Thyroid gland (tissue), 4 donors: ENCODE measurements at regions not wholly inside any gene's neighbourhood (a gene's known extent, or its start where the extent isn't known, plus 50 kb on each side); places are given as distances from the start of the nearest gene placed in this dataset.
"Not testable (repeated sequence)": the region's sequence is repeated elsewhere in the genome, so short reads cannot be mapped to it uniquely, and the experiment has no call there.

Experiments used
- DNase-seq, 2 donors: peaks; one replicate each; pipeline ENCODE4 v3.0.0-alpha.2; 2019
- H3K27ac ChIP-seq, 3 donors: fragments of 200-600 bp; sonication (generic); 1 replicate in 2 of 3; 2 replicates in 1 of 3; pipeline ENCODE4 v1.5.1; 2016 to 2019; ENCODE audit warnings: mild to moderate bottlenecking in 1 of 3, moderate library complexity in 1 of 3
- H3K27me3 ChIP-seq: fragments of 200-600 bp; sonication (generic); one replicate; pipeline ENCODE4 v1.5.1; 2019
- H3K36me3 ChIP-seq, 2 donors: fragments of 200-600 bp; sonication (generic); one replicate each; pipeline ENCODE4 v1.5.1; 2016 to 2019
- H3K4me1 ChIP-seq, 2 donors: fragments of 200-600 bp; sonication (generic); one replicate each; pipeline ENCODE4 v1.5.1; 2017 to 2019
- H3K4me3 ChIP-seq, 3 donors: fragments of 200-600 bp; sonication (generic); replicated peaks in 1 of 3; 1 replicate in 2 of 3; 2 replicates in 1 of 3; pipeline ENCODE4 v1.5.1; 2016; ENCODE audit warnings: mild to moderate bottlenecking in 1 of 3
- H3K9me3 ChIP-seq: fragments of 200-600 bp; sonication (generic); one replicate; pipeline ENCODE4 v1.5.1; 2017
- POLR2A ChIP-seq, 2 donors: fragments of 450-650 bp; IDR thresholded peaks; one replicate each; pipeline ENCODE4 v1.6.1; 2017; ENCODE audit warnings: antibody characterized with exemption in 2 of 2, mild to moderate bottlenecking in 2 of 2, moderate library complexity in 1 of 2
- WGBS, 2 donors: methylation state at CpG; one replicate each; pipeline ENCODE4 v1.1.5; 2017; 5-methylcytosine and 5-hydroxymethylcytosine counted together
- intact Hi-C: fragments of 100-400 bp; cut with DNase I; formaldehyde crosslinking; loops from one replicate; pipeline ENCODE4 v1.15.1; 2023
- TF ChIP-seq, protein P1 (sequence below), 6 experiments: fragments of 200-600 bp in 3 of 6; fragments of 450-650 bp in 3 of 6; sonication (generic) in 3 of 6; IDR thresholded peaks; one replicate each; pipeline ENCODE4 v1.5.1; 2016 to 2019; ENCODE audit warnings: antibody characterized with exemption in 6 of 6, mild to moderate bottlenecking in 2 of 6, inconsistent platforms in 1 of 6, moderate library complexity in 1 of 6

DNA sequence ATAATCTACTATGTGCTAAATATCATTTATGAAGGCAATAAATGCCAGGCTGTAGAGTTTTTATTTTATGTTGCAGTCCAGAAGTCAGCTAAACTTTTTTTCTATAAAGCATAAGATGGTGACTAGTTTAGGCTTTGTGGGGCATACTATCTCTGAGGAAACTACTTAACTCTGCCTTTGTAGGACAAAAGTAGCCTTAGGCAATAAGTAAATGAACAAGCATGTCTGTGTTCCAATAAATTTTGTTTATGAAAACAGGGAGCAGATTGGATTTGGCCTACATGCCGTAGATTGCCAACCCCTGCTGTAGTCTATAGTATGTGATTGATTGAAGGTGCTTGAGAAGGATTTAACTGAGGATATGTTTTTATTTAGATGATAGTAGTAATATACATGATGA, 502.5 kb upstream of the NAALADL2 start:
- Histone ChIP-seq H3K9me3 (no peaks in the 10 kb centered on the region), H3K27me3 (no peaks in the 10 kb centered on the region), H3K4me3 (no peak overlapping the region), H3K27ac (no peak overlapping the region), H3K4me1 (no peaks in the 10 kb centered on the region), H3K36me3 (no peaks in the 10 kb centered on the region)
- intact Hi-C loops = no loop called here
- no peak for TF ChIP-seq POLR2A (IDR thresholded peaks at IDR 0.05)
- TF ChIP-seq, protein P1, sequence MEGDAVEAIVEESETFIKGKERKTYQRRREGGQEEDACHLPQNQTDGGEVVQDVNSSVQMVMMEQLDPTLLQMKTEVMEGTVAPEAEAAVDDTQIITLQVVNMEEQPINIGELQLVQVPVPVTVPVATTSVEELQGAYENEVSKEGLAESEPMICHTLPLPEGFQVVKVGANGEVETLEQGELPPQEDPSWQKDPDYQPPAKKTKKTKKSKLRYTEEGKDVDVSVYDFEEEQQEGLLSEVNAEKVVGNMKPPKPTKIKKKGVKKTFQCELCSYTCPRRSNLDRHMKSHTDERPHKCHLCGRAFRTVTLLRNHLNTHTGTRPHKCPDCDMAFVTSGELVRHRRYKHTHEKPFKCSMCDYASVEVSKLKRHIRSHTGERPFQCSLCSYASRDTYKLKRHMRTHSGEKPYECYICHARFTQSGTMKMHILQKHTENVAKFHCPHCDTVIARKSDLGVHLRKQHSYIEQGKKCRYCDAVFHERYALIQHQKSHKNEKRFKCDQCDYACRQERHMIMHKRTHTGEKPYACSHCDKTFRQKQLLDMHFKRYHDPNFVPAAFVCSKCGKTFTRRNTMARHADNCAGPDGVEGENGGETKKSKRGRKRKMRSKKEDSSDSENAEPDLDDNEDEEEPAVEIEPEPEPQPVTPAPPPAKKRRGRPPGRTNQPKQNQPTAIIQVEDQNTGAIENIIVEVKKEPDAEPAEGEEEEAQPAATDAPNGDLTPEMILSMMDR (IDR thresholded peaks at IDR 0.05) = no peak
- 90 to 91% methylated on average over 1 of the region's 1 CpG for WGBS, 2 donors
- no peak for DNase-seq

DNA sequence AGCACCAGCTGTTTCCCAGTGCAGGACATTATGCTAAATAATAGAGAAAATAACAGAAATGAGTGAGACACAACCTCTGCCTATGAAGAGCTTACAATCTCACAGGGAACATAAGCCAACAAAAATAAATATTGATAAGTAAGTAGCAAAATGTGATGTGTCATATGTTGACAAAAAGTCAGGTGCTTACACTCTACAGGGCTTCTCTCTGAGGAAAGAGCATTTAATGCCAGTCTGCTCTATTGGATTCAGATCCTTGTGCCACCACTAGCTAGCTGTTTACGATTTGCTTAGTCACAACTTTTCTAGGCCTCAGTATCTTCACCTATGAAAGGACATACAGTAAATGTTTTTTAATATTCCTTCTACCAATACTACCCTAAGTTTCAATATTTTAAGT, 500.9 kb upstream of the NAALADL2 start:
- Histone ChIP-seq H3K4me3 (no peak overlapping the region), H3K27ac (no peak overlapping the region), H3K4me1 (peaks cover 6 to 8% of the 10 kb centered on the region in 2 donors), H3K27me3 (no peaks in the 10 kb centered on the region), H3K36me3 (no peaks in the 10 kb centered on the region), H3K9me3 (no peaks in the 10 kb centered on the region)
- WGBS, 2 donors = 88 to 98% methylated on average over 1 of the region's 1 CpG
- intact Hi-C loops = no loop called here
- TF ChIP-seq, protein P1 (IDR thresholded peaks at IDR 0.05) = no peak
- TF ChIP-seq POLR2A (IDR thresholded peaks at IDR 0.05) = no peak
- no peak for DNase-seq

DNA sequence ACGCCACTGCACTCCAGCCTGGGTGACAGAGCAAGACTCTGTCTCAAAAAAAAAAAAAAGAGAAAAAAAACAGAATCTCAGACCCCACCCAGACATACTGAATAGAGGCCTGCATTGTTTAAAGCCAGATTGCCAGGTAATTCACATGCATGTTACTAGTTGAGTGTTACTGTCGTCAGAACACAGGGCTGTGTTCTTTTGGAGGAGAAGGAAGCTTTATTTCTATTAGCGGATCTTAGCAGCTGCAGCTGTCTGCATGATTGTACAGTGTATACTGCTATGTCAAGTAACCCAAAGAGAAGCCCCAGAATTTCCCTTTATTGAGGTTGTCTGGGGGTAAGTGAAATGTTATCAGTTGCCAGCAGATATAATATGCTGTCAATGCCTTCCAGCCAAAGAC, 496.6 kb upstream of the NAALADL2 start:
- WGBS, 2 donors = 89 to 97% methylated on average over 3 of the region's 3 CpGs
- no peaks in the 10 kb centered on the region for H3K36me3 ChIP-seq
- intact Hi-C loops = no loop called here

DNA sequence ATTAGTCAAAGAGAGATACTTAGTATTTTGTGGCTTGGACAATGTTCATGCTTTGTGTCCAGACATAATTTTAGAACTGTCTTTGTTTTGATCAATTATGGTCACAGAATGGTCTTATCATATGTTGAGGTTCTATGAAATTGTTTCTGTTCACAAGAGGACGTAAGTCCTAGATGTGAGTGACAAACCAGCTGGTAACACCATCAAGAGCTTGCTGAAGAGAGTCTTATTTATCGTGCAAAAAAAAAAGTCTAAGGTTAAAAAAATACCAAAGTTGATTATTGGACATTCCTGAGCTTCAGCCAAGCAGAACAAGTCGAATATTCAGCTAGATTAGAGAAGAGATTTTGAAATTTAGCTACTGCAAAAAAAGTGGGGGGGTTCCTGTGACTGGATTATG, 495.9 kb upstream of the NAALADL2 start:
- no peaks in the 10 kb centered on the region for H3K9me3 ChIP-seq
- intact Hi-C loops = no loop called here

More for the DNA sequence above, 496.6 kb upstream of the NAALADL2 start:
- H3K4me3 ChIP-seq = no peak overlapping the region
- no peak for DNase-seq
- no peaks in the 10 kb centered on the region for H3K9me3 ChIP-seq
- H3K27me3 ChIP-seq = no peaks in the 10 kb centered on the region
- peaks cover 6 to 8% of the 10 kb centered on the region in 2 donors for H3K4me1 ChIP-seq
- no peak for TF ChIP-seq POLR2A (IDR thresholded peaks at IDR 0.05)
- TF ChIP-seq, protein P1 (IDR thresholded peaks at IDR 0.05) = no peak
- no peak overlapping the region for H3K27ac ChIP-seq

DNA sequence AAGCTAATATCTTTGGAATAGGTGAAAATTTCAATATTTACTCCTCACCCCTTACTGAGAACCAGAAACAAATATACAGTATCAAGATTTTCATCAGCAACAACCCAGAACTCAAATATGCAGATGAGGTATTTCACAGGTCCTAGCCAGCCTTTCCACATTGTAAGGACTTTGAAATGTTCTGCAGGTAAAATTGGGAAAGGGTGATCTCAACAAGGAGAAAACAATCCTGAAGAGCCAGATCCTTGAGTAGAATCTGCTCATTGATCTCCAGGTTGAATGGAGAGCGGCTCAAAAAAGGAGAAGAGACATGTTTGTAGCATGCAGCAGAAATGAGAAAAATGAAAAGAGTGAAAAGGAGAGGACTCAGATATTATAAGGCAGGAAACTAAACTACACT, 493.3 kb upstream of the NAALADL2 start:
- WGBS, 2 donors = 92 to 97% methylated on average over 1 of the region's 1 CpG
- no peak for TF ChIP-seq POLR2A (IDR thresholded peaks at IDR 0.05)
- TF ChIP-seq, protein P1 (IDR thresholded peaks at IDR 0.05) = no peak
- intact Hi-C loops = no loop called here

More for the DNA sequence above, 495.9 kb upstream of the NAALADL2 start:
- Histone ChIP-seq H3K27ac (no peak overlapping the region), H3K4me1 (peaks cover 6 to 8% of the 10 kb centered on the region in 2 donors), H3K36me3 (no peaks in the 10 kb centered on the region), H3K4me3 (no peak overlapping the region), H3K27me3 (no peaks in the 10 kb centered on the region)
- TF ChIP-seq POLR2A (IDR thresholded peaks at IDR 0.05) = no peak
- no peak for DNase-seq
- WGBS, 2 donors = 10 to 20% methylated on average over 3 of the region's 3 CpGs

DNA sequence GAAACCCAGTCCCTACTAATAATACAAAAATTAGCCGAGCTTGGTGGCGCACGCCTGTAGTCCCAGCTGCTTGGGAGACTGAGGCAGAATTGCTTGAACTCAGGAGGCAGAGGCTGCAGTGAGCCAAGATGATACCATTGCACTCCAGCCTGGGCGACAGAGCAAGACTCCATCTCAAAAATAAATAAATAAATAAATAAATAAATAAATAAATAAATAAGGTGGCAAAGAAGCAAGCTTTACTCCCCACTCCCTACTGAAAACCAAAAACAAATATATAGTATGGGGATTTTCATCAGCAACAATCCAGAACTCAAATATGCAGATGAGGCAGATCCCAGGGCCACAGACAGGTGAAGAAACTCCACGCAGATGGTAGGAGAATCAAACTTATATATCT, 492.2 kb upstream of the NAALADL2 start:
- H3K4me1 ChIP-seq, H3K27ac ChIP-seq, H3K36me3 ChIP-seq, DNase-seq, intact Hi-C loops, H3K27me3 ChIP-seq, H3K9me3 ChIP-seq, H3K4me3 ChIP-seq: not testable (repeated sequence)
- 75 to 87% methylated on average over 5 of the region's 5 CpGs for WGBS, 2 donors

More for the DNA sequence above, 493.3 kb upstream of the NAALADL2 start:
- Histone ChIP-seq H3K4me1 (peaks cover 6 to 8% of the 10 kb centered on the region in 2 donors), H3K27me3 (no peaks in the 10 kb centered on the region), H3K9me3 (no peaks in the 10 kb centered on the region), H3K4me3 (no peak overlapping the region), H3K36me3 (no peaks in the 10 kb centered on the region), H3K27ac (no peak overlapping the region)
- no peak for DNase-seq
